ENCODE measurements at regions not wholly inside any gene's neighbourhood (a gene's known extent, or its start where the extent isn't known, plus 50 kb on each side); places are given as distances from the start of the nearest gene placed in this dataset.

DNA sequence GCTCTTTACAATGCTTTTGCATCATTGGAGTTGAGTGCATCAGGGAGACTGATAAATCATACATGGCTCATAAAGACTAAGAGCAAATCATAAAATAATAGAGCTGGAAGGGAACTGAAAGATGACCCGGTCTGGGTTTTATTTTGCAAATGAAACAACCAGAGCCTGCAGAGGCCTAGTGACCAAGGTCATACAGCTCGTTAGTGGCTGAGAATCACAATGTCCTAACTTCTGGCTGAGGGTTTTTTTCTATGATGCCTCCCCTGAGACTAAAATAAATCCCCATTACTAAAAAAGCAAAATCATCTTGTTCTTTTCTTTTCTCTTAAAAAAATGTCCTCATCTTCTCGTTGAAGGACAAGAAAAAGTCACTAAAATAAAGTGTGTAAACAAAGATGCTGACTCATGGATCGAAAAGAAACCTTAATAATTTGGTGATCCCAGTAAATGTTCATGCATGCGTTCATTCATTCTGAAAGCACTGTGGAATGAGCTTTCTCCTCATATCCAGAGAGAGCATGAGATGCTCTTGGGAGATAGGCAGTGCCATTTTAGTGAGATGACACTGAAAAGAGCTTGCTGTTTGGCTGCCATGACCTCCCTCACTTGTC lies 107.8 kb upstream of the PHYHIPL start:
- DNase-seq (ENCODE audit: unreplicated experiment): no peak
- intact Hi-C loops (cut with micrococcal nuclease): no loop called here
- ChIA-PET POLR2A (no interaction called here), CTCF (interaction anchor here (0.8 to 2.4 kb wide), 3 partner anchors 11 to 116 kb away, joined by 3 to 11 read pairs (median 3); no protein-coding TSS in a partner anchor)
- no TSS peak for BruUV-seq (replicated peaks)
- peaks cover 18% of the 10 kb centered on the region for H3K27me3 Mint-ChIP-seq (ENCODE audit: insufficient read depth, unreplicated experiment)
- no peak overlapping the region for H3K4me3 Mint-ChIP-seq (ENCODE audit: unreplicated experiment)
- no peaks in the 10 kb centered on the region for H3K9me3 Mint-ChIP-seq (ENCODE audit: unreplicated experiment)
- H3K36me3 Mint-ChIP-seq (ENCODE audit: insufficient read depth, unreplicated experiment): no peaks in the 10 kb centered on the region
- H3K27ac Mint-ChIP-seq (ENCODE audit: low read depth, unreplicated experiment): no peak overlapping the region
- no peaks in the 10 kb centered on the region for H3K4me1 Mint-ChIP-seq (ENCODE audit: insufficient read depth, unreplicated experiment)
- no peak for TF ChIP-seq CTCF (IDR thresholded peaks at IDR 0.05; ENCODE audit: unreplicated experiment)

DNA sequence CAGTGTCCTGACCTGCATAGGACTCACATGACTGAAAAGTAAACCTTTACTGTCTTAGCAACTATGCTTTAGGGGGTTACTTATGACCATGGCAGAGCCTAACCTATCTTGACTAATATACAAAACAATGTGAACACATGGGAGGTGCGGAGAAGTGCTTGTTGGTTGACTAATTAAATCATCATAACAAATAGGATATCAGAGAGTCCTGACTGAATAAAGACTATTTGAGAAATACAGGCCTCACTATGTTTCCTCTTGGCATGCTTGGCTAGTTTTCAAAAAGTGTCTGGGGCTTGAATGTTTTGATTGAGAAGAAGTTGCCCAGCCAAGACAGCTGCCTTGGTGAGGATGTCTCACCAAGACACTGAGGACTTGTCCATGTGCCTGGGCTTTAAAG lies 104.4 kb upstream of the PHYHIPL start:
- no peak for TF ChIP-seq CTCF (IDR thresholded peaks at IDR 0.05; ENCODE audit: unreplicated experiment)
- DNase-seq (ENCODE audit: unreplicated experiment): no peak
- Mint-ChIP-seq H3K27me3 (ENCODE audit: insufficient read depth, unreplicated experiment) (peaks cover 15% of the 10 kb centered on the region), H3K4me3 (ENCODE audit: unreplicated experiment) (no peak overlapping the region), H3K27ac (ENCODE audit: low read depth, unreplicated experiment) (no peak overlapping the region), H3K9me3 (ENCODE audit: unreplicated experiment) (no peaks in the 10 kb centered on the region), H3K36me3 (ENCODE audit: insufficient read depth, unreplicated experiment) (no peaks in the 10 kb centered on the region), H3K4me1 (ENCODE audit: insufficient read depth, unreplicated experiment) (no peaks in the 10 kb centered on the region)
- intact Hi-C loops (cut with micrococcal nuclease): no loop called here
- POLR2A ChIA-PET: no interaction called here
- BruUV-seq (replicated peaks): no TSS peak
- CTCF ChIA-PET: no interaction called here

DNA sequence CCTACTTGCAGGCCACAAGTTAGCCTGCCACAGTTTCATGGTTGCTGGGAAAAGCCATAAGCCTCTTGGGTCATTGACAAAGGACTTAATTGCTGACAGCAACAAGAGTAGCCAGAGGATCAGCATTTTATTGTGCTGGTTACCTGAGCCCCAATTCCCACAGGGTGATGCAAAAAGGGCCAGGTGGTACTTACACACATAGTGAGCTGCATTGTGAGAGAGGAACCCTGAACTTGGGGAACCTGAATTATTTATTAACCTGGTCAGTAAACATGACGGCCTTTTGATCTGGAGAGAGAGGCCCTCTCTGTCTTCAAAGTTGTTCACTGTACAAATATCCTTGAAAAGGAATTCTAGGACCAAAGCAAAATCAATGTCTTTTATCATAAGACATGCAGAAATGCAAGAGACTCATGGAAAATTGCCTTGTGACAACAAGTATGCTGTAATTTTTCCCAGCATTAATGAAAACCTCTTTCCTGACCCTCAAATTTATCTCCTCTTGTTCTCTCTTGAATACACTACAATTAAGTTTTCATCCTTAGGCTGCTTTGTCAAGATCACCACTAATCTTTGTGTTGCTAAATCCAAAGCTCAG lies 102.9 kb upstream of the PHYHIPL start:
- intact Hi-C loops (cut with micrococcal nuclease): no loop called here
- no TSS peak for BruUV-seq (replicated peaks)
- Mint-ChIP-seq H3K27ac (ENCODE audit: low read depth, unreplicated experiment) (no peak overlapping the region), H3K27me3 (ENCODE audit: insufficient read depth, unreplicated experiment) (peaks cover 15% of the 10 kb centered on the region), H3K9me3 (ENCODE audit: unreplicated experiment) (no peaks in the 10 kb centered on the region), H3K36me3 (ENCODE audit: insufficient read depth, unreplicated experiment) (no peaks in the 10 kb centered on the region), H3K4me3 (ENCODE audit: unreplicated experiment) (no peak overlapping the region), H3K4me1 (ENCODE audit: insufficient read depth, unreplicated experiment) (no peaks in the 10 kb centered on the region)
- DNase-seq (ENCODE audit: unreplicated experiment): no peak
- ChIA-PET CTCF (no interaction called here), POLR2A (no interaction called here)
- TF ChIP-seq CTCF (IDR thresholded peaks at IDR 0.05; ENCODE audit: unreplicated experiment): no peak

DNA sequence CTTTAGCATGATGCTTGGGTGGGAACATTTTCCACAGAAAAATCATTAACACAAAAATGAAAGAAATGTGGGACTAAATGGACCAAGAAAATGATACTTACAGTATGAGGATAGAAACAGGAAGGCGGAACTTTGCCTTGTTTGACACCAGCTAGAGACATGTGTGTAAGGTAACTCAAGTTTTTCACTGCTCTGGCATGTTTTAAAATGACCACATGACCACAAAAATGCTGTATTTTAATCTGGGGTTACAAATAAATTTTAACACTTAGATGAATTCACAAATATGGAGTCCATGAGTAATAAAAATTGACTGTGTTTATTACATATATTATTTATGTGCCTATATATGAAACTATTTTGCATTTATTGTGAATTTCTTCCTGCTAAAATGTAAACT lies 100.9 kb upstream of the PHYHIPL start:
- H3K27ac Mint-ChIP-seq (ENCODE audit: low read depth, unreplicated experiment): no peak overlapping the region
- POLR2A ChIA-PET: no interaction called here
- peaks cover 3% of the 10 kb centered on the region for H3K27me3 Mint-ChIP-seq (ENCODE audit: insufficient read depth, unreplicated experiment)
- H3K36me3 Mint-ChIP-seq (ENCODE audit: insufficient read depth, unreplicated experiment): no peaks in the 10 kb centered on the region
- no peak for TF ChIP-seq CTCF (IDR thresholded peaks at IDR 0.05; ENCODE audit: unreplicated experiment)
- no peak overlapping the region for H3K4me3 Mint-ChIP-seq (ENCODE audit: unreplicated experiment)
- H3K9me3 Mint-ChIP-seq (ENCODE audit: unreplicated experiment): no peaks in the 10 kb centered on the region
- DNase-seq (ENCODE audit: unreplicated experiment): no peak
- CTCF ChIA-PET: no interaction called here
- no TSS peak for BruUV-seq (replicated peaks)
- peaks cover 7% of the 10 kb centered on the region for H3K4me1 Mint-ChIP-seq (ENCODE audit: insufficient read depth, unreplicated experiment)
- intact Hi-C loops (cut with micrococcal nuclease): no loop called here
